ENCODE measurements at regions not wholly inside any gene's neighbourhood (a gene's known extent, or its start where the extent isn't known, plus 50 kb on each side); places are given as distances from the start of the nearest gene placed in this dataset.

DNA sequence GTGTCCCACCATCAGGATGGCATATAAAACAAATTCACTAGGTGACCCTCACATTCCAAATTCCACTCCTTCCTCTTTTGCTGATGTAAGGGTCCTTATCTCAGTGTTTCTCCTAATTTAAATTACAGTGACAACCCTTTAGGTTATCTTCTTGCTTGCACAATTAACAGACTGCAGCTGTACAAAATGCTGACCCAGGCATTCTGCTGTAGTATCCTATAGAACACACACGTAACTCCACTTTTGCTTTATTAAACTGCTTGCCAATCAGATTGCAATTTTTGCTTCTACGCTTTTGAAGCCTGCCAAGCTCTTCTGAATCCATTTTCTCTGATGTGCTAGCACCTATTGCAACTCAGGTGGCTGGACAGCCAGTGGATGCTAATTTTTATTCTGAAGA is 950.3 kb downstream of the TFAP2A start:
- FAIRE-seq = no peak
- no peak for DNase-seq (ENCODE audit: low spot score)
- TF ChIP-seq, protein P1, sequence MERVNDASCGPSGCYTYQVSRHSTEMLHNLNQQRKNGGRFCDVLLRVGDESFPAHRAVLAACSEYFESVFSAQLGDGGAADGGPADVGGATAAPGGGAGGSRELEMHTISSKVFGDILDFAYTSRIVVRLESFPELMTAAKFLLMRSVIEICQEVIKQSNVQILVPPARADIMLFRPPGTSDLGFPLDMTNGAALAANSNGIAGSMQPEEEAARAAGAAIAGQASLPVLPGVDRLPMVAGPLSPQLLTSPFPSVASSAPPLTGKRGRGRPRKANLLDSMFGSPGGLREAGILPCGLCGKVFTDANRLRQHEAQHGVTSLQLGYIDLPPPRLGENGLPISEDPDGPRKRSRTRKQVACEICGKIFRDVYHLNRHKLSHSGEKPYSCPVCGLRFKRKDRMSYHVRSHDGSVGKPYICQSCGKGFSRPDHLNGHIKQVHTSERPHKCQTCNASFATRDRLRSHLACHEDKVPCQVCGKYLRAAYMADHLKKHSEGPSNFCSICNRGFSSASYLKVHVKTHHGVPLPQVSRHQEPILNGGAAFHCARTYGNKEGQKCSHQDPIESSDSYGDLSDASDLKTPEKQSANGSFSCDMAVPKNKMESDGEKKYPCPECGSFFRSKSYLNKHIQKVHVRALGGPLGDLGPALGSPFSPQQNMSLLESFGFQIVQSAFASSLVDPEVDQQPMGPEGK (CRISPR knock-in tag; IDR thresholded peaks at IDR 0.05) = no peak
- TF ChIP-seq AKAP8 (CRISPR knock-in tag; IDR thresholded peaks at IDR 0.05) (no peak), ZNF546 (CRISPR knock-in tag; conservative IDR thresholded peaks at IDR 0.05) (no peak), CAMTA2 (CRISPR knock-in tag; IDR thresholded peaks at IDR 0.05; ENCODE audit: borderline replicate concordance) (no peak), NFKBIZ (CRISPR knock-in tag; IDR thresholded peaks at IDR 0.05) (no peak), ZNF235 (CRISPR knock-in tag; IDR thresholded peaks at IDR 0.05; ENCODE audit: borderline replicate concordance) (no peak), ZNF33B (CRISPR knock-in tag; IDR thresholded peaks at IDR 0.05) (no peak), TSC22D2 (CRISPR knock-in tag; IDR thresholded peaks at IDR 0.05; ENCODE audit: borderline replicate concordance) (no peak), ZNF605 (CRISPR knock-in tag; IDR thresholded peaks at IDR 0.05) (no peak), MAFK (conservative IDR thresholded peaks at IDR 0.05 in 1 of 2, IDR thresholded peaks at IDR 0.05 in 1 of 2; ENCODE audit: low read length in 2 of 2) (peak; percentile 63 to 87; a peak in 3 of 4 replicates), PRMT3 (CRISPR knock-in tag; IDR thresholded peaks at IDR 0.05; ENCODE audit: borderline replicate concordance, low read depth) (no peak), NCOA1 (CRISPR knock-in tag; IDR thresholded peaks at IDR 0.05) (no peak), MAFF (IDR thresholded peaks at IDR 0.05; ENCODE audit: low read depth, low read length) (peak; percentile 70)
- TF ChIP-seq, protein P2, sequence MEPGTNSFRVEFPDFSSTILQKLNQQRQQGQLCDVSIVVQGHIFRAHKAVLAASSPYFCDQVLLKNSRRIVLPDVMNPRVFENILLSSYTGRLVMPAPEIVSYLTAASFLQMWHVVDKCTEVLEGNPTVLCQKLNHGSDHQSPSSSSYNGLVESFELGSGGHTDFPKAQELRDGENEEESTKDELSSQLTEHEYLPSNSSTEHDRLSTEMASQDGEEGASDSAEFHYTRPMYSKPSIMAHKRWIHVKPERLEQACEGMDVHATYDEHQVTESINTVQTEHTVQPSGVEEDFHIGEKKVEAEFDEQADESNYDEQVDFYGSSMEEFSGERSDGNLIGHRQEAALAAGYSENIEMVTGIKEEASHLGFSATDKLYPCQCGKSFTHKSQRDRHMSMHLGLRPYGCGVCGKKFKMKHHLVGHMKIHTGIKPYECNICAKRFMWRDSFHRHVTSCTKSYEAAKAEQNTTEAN (CRISPR knock-in tag; conservative IDR thresholded peaks at IDR 0.05) = no peak
- TF ChIP-seq, protein P3, sequence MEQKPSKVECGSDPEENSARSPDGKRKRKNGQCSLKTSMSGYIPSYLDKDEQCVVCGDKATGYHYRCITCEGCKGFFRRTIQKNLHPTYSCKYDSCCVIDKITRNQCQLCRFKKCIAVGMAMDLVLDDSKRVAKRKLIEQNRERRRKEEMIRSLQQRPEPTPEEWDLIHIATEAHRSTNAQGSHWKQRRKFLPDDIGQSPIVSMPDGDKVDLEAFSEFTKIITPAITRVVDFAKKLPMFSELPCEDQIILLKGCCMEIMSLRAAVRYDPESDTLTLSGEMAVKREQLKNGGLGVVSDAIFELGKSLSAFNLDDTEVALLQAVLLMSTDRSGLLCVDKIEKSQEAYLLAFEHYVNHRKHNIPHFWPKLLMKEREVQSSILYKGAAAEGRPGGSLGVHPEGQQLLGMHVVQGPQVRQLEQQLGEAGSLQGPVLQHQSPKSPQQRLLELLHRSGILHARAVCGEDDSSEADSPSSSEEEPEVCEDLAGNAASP (CRISPR knock-in tag; IDR thresholded peaks at IDR 0.05; ENCODE audit: borderline replicate concordance) = no peak
- TF ChIP-seq, protein P4, sequence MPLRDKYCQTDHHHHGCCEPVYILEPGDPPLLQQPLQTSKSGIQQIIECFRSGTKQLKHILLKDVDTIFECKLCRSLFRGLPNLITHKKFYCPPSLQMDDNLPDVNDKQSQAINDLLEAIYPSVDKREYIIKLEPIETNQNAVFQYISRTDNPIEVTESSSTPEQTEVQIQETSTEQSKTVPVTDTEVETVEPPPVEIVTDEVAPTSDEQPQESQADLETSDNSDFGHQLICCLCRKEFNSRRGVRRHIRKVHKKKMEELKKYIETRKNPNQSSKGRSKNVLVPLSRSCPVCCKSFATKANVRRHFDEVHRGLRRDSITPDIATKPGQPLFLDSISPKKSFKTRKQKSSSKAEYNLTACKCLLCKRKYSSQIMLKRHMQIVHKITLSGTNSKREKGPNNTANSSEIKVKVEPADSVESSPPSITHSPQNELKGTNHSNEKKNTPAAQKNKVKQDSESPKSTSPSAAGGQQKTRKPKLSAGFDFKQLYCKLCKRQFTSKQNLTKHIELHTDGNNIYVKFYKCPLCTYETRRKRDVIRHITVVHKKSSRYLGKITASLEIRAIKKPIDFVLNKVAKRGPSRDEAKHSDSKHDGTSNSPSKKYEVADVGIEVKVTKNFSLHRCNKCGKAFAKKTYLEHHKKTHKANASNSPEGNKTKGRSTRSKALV (CRISPR knock-in tag; IDR thresholded peaks at IDR 0.05) = no peak

More for the DNA sequence above, 950.3 kb downstream of the TFAP2A start:
- H3K27me3 ChIP-seq (ENCODE audit: control insufficient read depth in 1 of 2, insufficient read depth in 2 of 2, low read length in 2 of 2) = no peaks in the 10 kb centered on the region
- H3K4me1 ChIP-seq (ENCODE audit: insufficient read depth, low read length) = no peaks in the 10 kb centered on the region
- no peak overlapping the region for H3K9ac ChIP-seq (ENCODE audit: insufficient read depth, low read depth, low read length)
- no peak overlapping the region for H2AFZ ChIP-seq (ENCODE audit: low read length)
- no peak overlapping the region for H3K4me2 ChIP-seq (ENCODE audit: low read depth, low read length)
- ChIA-PET POLR2A (no interaction called here), CTCF (ENCODE audit: low intra/inter-chr PET ratio, low total read pairs) (no interaction called here)
- no peak overlapping the region for H3K4me3 ChIP-seq (replicated peaks in 1 of 3; ENCODE audit: insufficient read depth in 1 of 3, low read depth in 2 of 3, low read length in 3 of 3)
- WGBS (ENCODE audit: low lambda C conversion rate) = 6% methylated on average over 2 of the region's 2 CpGs
- peaks cover 28% of the 10 kb centered on the region for H3K9me3 ChIP-seq (ENCODE audit: low read length)
- no TSS peak for BruUV-seq (replicated peaks)
- no peaks in the 10 kb centered on the region for H4K20me1 ChIP-seq (ENCODE audit: insufficient read depth, low read length)
- H3K27ac ChIP-seq (ENCODE audit: extremely low read length, insufficient read depth, low read length) = no peak overlapping the region
- intact Hi-C loops (cut with micrococcal nuclease; ENCODE audit: unreplicated experiment) = no loop called here
- no peaks in the 10 kb centered on the region for H3K36me3 ChIP-seq (replicated peaks in 1 of 2; ENCODE audit: control insufficient read depth in 1 of 2, insufficient read depth in 2 of 2, low read length in 2 of 2)
- in situ Hi-C loops (cut with HindIII; ENCODE audit: extremely low pct_ligation_motif_present, low pct_unique_long_range_greater_than_20kb) = no loop called here
- no peaks in the 10 kb centered on the region for H3K79me2 ChIP-seq (ENCODE audit: insufficient read depth, low read length)
- ATAC-seq = no peak

Data from HepG2 (cell line).